ENCODE measurements at regions not wholly inside any gene's neighbourhood (a gene's known extent, or its start where the extent isn't known, plus 50 kb on each side); places are given as distances from the start of the nearest gene placed in this dataset.

- TF ChIP-seq CTCF (IDR thresholded peaks at IDR 0.05; ENCODE audit: low read depth, low read length, missing input control) (no peak), SP1 (IDR thresholded peaks at IDR 0.05) (no peak)
Observed at GRCh38 chr6:126173265-126173664, 166.7 kb upstream of the CENPW start.
